A673 (cell line): ENCODE measurements at regions not wholly inside any gene's neighbourhood (a gene's known extent, or its start where the extent isn't known, plus 50 kb on each side); places are given as distances from the start of the nearest gene placed in this dataset.

Experiments used
- BruUV-seq: library from RNA; stranded (reverse); fragments of 400-500 nt; replicated peaks from 2 replicates; lab custom pipeline; 2021; lab: Mats Ljungman, UMichigan
- CTCF ChIA-PET: fragments of 300-600 bp; sonication (Branson Sonifier 250); formaldehyde crosslinking; loops from one replicate; lab custom pipeline; 2022; ENCODE audit warnings: antibody characterized with exemption; lab: Charles Lee
- POLR2A ChIA-PET: fragments of 300-600 bp; sonication (Branson Sonifier 250); formaldehyde crosslinking; loops from one replicate; lab custom pipeline; 2022; ENCODE audit warnings: antibody characterized with exemption; ENCODE audit not compliant: low non-redundant PET; lab: Charles Lee
- DNase-seq: peaks from one replicate; pipeline ENCODE4 v3.0.0-alpha.2; 2015; ENCODE audit warnings: low spot score
- H3K27ac ChIP-seq: fragments of 200-600 bp; sonication (generic); 2 replicates; pipeline ENCODE4 v1.5.1; 2016; ENCODE audit warnings: mixed run types, low read depth, mild to moderate bottlenecking, mixed read lengths, antibody characterized with exemption, low read length; ENCODE audit not compliant: poor library complexity, severe bottlenecking
- H3K27me3 ChIP-seq: fragments of 200-600 bp; sonication (generic); replicated peaks from 2 replicates; pipeline ENCODE4 v1.6.1; 2017; ENCODE audit warnings: mixed run types, low read depth, mild to moderate bottlenecking, mixed read lengths, antibody characterized with exemption, low read length; ENCODE audit not compliant: insufficient read depth, poor library complexity
- H3K36me3 ChIP-seq: fragments of 200-600 bp; sonication (generic); 2 replicates; pipeline ENCODE4 v1.6.1; 2016; ENCODE audit warnings: mixed run types, mild to moderate bottlenecking, mixed read lengths, antibody characterized with exemption, low read length; ENCODE audit not compliant: insufficient read depth, poor library complexity, severe bottlenecking
- H3K4me1 ChIP-seq: fragments of 200-600 bp; sonication (generic); 2 replicates; pipeline ENCODE4 v1.6.1; 2017; ENCODE audit warnings: mixed run types, mild to moderate bottlenecking, mixed read lengths, antibody characterized with exemption, low read length; ENCODE audit not compliant: insufficient read depth, poor library complexity, severe bottlenecking
- H3K4me3 ChIP-seq: fragments of 200-600 bp; sonication (generic); 2 replicates; pipeline ENCODE4 v1.5.1; 2016; ENCODE audit warnings: low read depth, mixed run types, mild to moderate bottlenecking, mixed read lengths, low read length; ENCODE audit not compliant: poor library complexity, severe bottlenecking
- H3K9me3 ChIP-seq: fragments of 200-600 bp; sonication (generic); 2 replicates; pipeline ENCODE4 v1.6.1; 2016; ENCODE audit warnings: mixed run types, low read depth, mild to moderate bottlenecking, mixed read lengths, antibody characterized with exemption, low read length; ENCODE audit not compliant: poor library complexity, severe bottlenecking
- CTCF ChIP-seq: fragments of 300-800, 200-600 bp; sonication (generic); conservative IDR thresholded peaks from 2 replicates; pipeline ENCODE4 v1.5.1; 2017; ENCODE audit warnings: low read depth, mild to moderate bottlenecking, antibody characterized with exemption, low read length, moderate library complexity, mixed read lengths
- EZH2 ChIP-seq: fragments of 200-600 bp; sonication (generic); IDR thresholded peaks from 2 replicates; pipeline ENCODE4 v1.6.1; 2017; ENCODE audit warnings: borderline replicate concordance, low read depth, mild to moderate bottlenecking, mixed read lengths, antibody characterized with exemption, low read length; ENCODE audit not compliant: poor library complexity, severe bottlenecking
- intact Hi-C: fragments of 100-400 bp; cut with micrococcal nuclease; formaldehyde crosslinking; loops from one replicate; pipeline ENCODE4 v1.10.0; 2022; ENCODE audit not compliant: unreplicated experiment

- no TSS peak for BruUV-seq
- POLR2A ChIA-PET: no interaction called here
- TF ChIP-seq CTCF (no peak), EZH2 (no peak)
- H3K27ac ChIP-seq: no peak overlapping the region
- H3K27me3 ChIP-seq: no peaks in the 10 kb centered on the region
- H3K4me3 ChIP-seq: no peak overlapping the region
- no peaks in the 10 kb centered on the region for H3K36me3 ChIP-seq
- intact Hi-C loops: no loop called here
- no peaks in the 10 kb centered on the region for H3K4me1 ChIP-seq
- no peaks in the 10 kb centered on the region for H3K9me3 ChIP-seq
- CTCF ChIA-PET: no interaction called here
- DNase-seq: no peak
These were observed 83.8 kb upstream of the SASH1 start for GRCh38 chr6:148258868-148259267.

- TF ChIP-seq EZH2 (no peak), CTCF (no peak)
- H3K4me3 ChIP-seq: no peak overlapping the region
- ChIA-PET POLR2A (no interaction called here), CTCF (no interaction called here)
- intact Hi-C loops: no loop called here
- BruUV-seq: no TSS peak
- H3K36me3 ChIP-seq: no peaks in the 10 kb centered on the region
- no peak overlapping the region for H3K27ac ChIP-seq
- H3K9me3 ChIP-seq: no peaks in the 10 kb centered on the region
- no peak for DNase-seq
- no peaks in the 10 kb centered on the region for H3K27me3 ChIP-seq
- H3K4me1 ChIP-seq: no peaks in the 10 kb centered on the region
These were observed 81.2 kb upstream of the SASH1 start for GRCh38 chr6:148261470-148261869.

- BruUV-seq: no TSS peak
- CTCF ChIA-PET: no interaction called here
- no peaks in the 10 kb centered on the region for H3K4me1 ChIP-seq
- DNase-seq: no peak
- no peak overlapping the region for H3K4me3 ChIP-seq
- intact Hi-C loops: no loop called here
- no peaks in the 10 kb centered on the region for H3K36me3 ChIP-seq
- H3K9me3 ChIP-seq: no peaks in the 10 kb centered on the region
- no peak overlapping the region for H3K27ac ChIP-seq
- POLR2A ChIA-PET: no interaction called here
- H3K27me3 ChIP-seq: no peaks in the 10 kb centered on the region
- no peak for TF ChIP-seq CTCF
- no peak for TF ChIP-seq EZH2
These were observed 79.6 kb upstream of the SASH1 start for GRCh38 chr6:148263010-148263409.
